CD14-positive monocyte (primary cell): ENCODE measurements at regions not wholly inside any gene's neighbourhood (a gene's known extent, or its start where the extent isn't known, plus 50 kb on each side); places are given as distances from the start of the nearest gene placed in this dataset.
A peak's percentile ranks its signal among the peaks of the same experiment; 100 is the strongest.

Source experiments
- DNase-seq, 3 donors: peaks; one replicate each; pipeline ENCODE4 v3.0.0-alpha.2; 2011 to 2022
- H2AFZ ChIP-seq: 2 replicates; pipeline ENCODE4 v1.6.0; 2012; ENCODE audit warnings: mild to moderate bottlenecking, low read depth, low read length, inconsistent platforms; ENCODE audit not compliant: insufficient read depth, poor library complexity, severe bottlenecking
- H3K27ac ChIP-seq, 2 donors: 1 replicate in 1 of 2; 2 replicates in 1 of 2; pipeline ENCODE4 v1.5.1; 2012 to 2013; ENCODE audit warnings: low read length in 2 of 2, control low read depth in 1 of 2, inconsistent platforms in 1 of 2, low read depth in 1 of 2, mild to moderate bottlenecking in 1 of 2
- H3K27me3 ChIP-seq, 2 donors: one replicate each; pipeline versions ENCODE4 v1.6.0 to v1.6.1; 2011 to 2013; ENCODE audit warnings: low read length in 2 of 2; ENCODE audit not compliant: control insufficient read depth in 2 of 2, insufficient read depth in 2 of 2
- H3K36me3 ChIP-seq, 2 donors: replicated peaks in 1 of 2; 1 replicate in 1 of 2; 2 replicates in 1 of 2; pipeline versions ENCODE4 v1.5.1 to v1.6.1; 2012 to 2013; ENCODE audit warnings: low read length in 2 of 2, control low read depth in 1 of 2, inconsistent platforms in 1 of 2, mild to moderate bottlenecking in 1 of 2; ENCODE audit not compliant: insufficient read depth in 2 of 2, control insufficient read depth in 1 of 2
- H3K4me1 ChIP-seq, 2 donors: 1 replicate in 1 of 2; 2 replicates in 1 of 2; pipeline versions ENCODE4 v1.5.1 to v1.6.1; 2012 to 2013; ENCODE audit warnings: low read length in 2 of 2, control low read depth in 1 of 2, inconsistent platforms in 1 of 2, mild to moderate bottlenecking in 1 of 2, moderate library complexity in 1 of 2; ENCODE audit not compliant: insufficient read depth in 2 of 2, control insufficient read depth in 1 of 2
- H3K4me2 ChIP-seq: replicated peaks from 2 replicates; pipeline ENCODE3; 2012; ENCODE audit warnings: low read length, moderate library complexity, mild to moderate bottlenecking; ENCODE audit not compliant: poor library complexity, severe bottlenecking; ENCODE audit errors: extremely low read depth
- H3K4me3 ChIP-seq, 3 experiments: fragments of 200-600 bp in 1 of 3; sonication (generic) in 1 of 3; replicated peaks in 1 of 3; 1 replicate in 2 of 3; 2 replicates in 1 of 3; pipeline ENCODE4 v1.5.1; 2011 to 2013; ENCODE audit warnings: low read length in 3 of 3, mild to moderate bottlenecking in 3 of 3, control low read depth in 2 of 3, low read depth in 2 of 3, inconsistent platforms in 1 of 3, moderate library complexity in 1 of 3
- H3K79me2 ChIP-seq: 2 replicates; pipeline ENCODE4 v1.6.0; 2012; ENCODE audit warnings: mild to moderate bottlenecking, control low read depth, inconsistent platforms, low read length, moderate library complexity; ENCODE audit not compliant: insufficient read depth
- H3K9ac ChIP-seq: 2 replicates; pipeline ENCODE4 v1.6.0; 2017; ENCODE audit warnings: low read length, mild to moderate bottlenecking; ENCODE audit not compliant: insufficient read depth, poor library complexity, severe bottlenecking
- H3K9me3 ChIP-seq, 2 donors: replicated peaks in 1 of 2; 1 replicate in 1 of 2; 2 replicates in 1 of 2; pipeline versions ENCODE4 v1.5.1 to v1.6.1; 2012 to 2013; ENCODE audit warnings: low read length in 2 of 2, control low read depth in 1 of 2; ENCODE audit not compliant: control insufficient read depth in 1 of 2, insufficient read depth in 1 of 2
- H4K20me1 ChIP-seq: 2 replicates; pipeline ENCODE4 v1.6.0; 2012; ENCODE audit warnings: mild to moderate bottlenecking, low read length, control low read depth, moderate library complexity; ENCODE audit not compliant: insufficient read depth
- H3K27ac Mint-ChIP-seq, 7 donors: one replicate each; pipeline ENCODE4 v1.8.0; 2020; ENCODE audit warnings: mild to moderate bottlenecking in 7 of 7, mixed read lengths in 7 of 7, moderate library complexity in 6 of 7, inconsistent platforms in 2 of 7
- H3K27me3 Mint-ChIP-seq, 3 donors: one replicate each; pipeline ENCODE4 v1.8.0; 2021 to 2022; ENCODE audit warnings: low read depth in 3 of 3, mild to moderate bottlenecking in 3 of 3, mixed read lengths in 3 of 3, moderate library complexity in 3 of 3, inconsistent platforms in 1 of 3
- H3K36me3 Mint-ChIP-seq, 2 donors: one replicate each; pipeline ENCODE4 v1.8.0; 2020; ENCODE audit warnings: mixed read lengths in 2 of 2, inconsistent platforms in 1 of 2, mild to moderate bottlenecking in 1 of 2
- H3K4me1 Mint-ChIP-seq: one replicate; pipeline ENCODE4 v1.8.0; 2020; ENCODE audit warnings: mild to moderate bottlenecking, mixed read lengths
- H3K4me3 Mint-ChIP-seq, 2 donors: one replicate each; pipeline ENCODE4 v1.8.0; 2020; ENCODE audit warnings: mild to moderate bottlenecking in 2 of 2, mixed read lengths in 2 of 2, moderate library complexity in 1 of 2
- H3K9me3 Mint-ChIP-seq, 7 donors: one replicate each; pipeline ENCODE4 v1.8.0; 2020 to 2022; ENCODE audit warnings: mixed read lengths in 7 of 7, mild to moderate bottlenecking in 6 of 7, moderate library complexity in 6 of 7, inconsistent platforms in 2 of 7
- CTCF ChIP-seq: fragments of 200-600 bp; IDR thresholded peaks from one replicate; pipeline ENCODE4 v1.8.0; 2022; ENCODE audit warnings: antibody characterized with exemption, mild to moderate bottlenecking
- WGBS: methylation state at CpG from one replicate; pipeline ENCODE4 v1.1.5; 2013; ENCODE audit warnings: missing lambda C conversion rate; ENCODE audit not compliant: insufficient coverage; 5-methylcytosine and 5-hydroxymethylcytosine counted together
- intact Hi-C, 2 donors: fragments of 100-400 bp; cut with micrococcal nuclease; formaldehyde crosslinking; loops; one replicate each; pipeline versions ENCODE4 v1.15.0 to v1.15.1; 2023

GRCh38 chr2:2660789-2661355, 329.8 kb upstream of the MYT1L start:
- no peak overlapping the region for H3K4me2 ChIP-seq
- H3K79me2 ChIP-seq = no peaks in the 10 kb centered on the region
- H3K36me3 ChIP-seq = no peaks in the 10 kb centered on the region
- no peaks in the 10 kb centered on the region for H3K36me3 Mint-ChIP-seq
- H3K4me3 Mint-ChIP-seq = no peak overlapping the region
- no peaks in the 10 kb centered on the region for H3K4me1 ChIP-seq
- no peaks in the 10 kb centered on the region for H3K4me1 Mint-ChIP-seq
- no peak for DNase-seq
- no peaks in the 10 kb centered on the region for H3K27me3 ChIP-seq
- peaks cover 2 to 11% (median 5%) of the 10 kb centered on the region in 3 donors for H3K27me3 Mint-ChIP-seq
- 95% methylated on average over 5 of the region's 7 CpGs for WGBS
- TF ChIP-seq CTCF = no peak
- H3K4me3 ChIP-seq = no peak overlapping the region
- no peaks in the 10 kb centered on the region for H4K20me1 ChIP-seq
- H3K27ac ChIP-seq = no peak overlapping the region
- H3K9me3 Mint-ChIP-seq = peaks cover 10 to 19% (median 12%) of the 10 kb centered on the region in 7 donors
- no peak overlapping the region for H2AFZ ChIP-seq
- H3K9me3 ChIP-seq = peaks cover 6 to 9% of the 10 kb centered on the region in 2 donors
- no peak overlapping the region for H3K9ac ChIP-seq
- no peak overlapping the region for H3K27ac Mint-ChIP-seq
- intact Hi-C loops = no loop called here

GRCh38 chr2:2657121-2657962, 326.3 kb upstream of the MYT1L start:
- H3K9me3 Mint-ChIP-seq = peaks cover 10 to 19% (median 12%) of the 10 kb centered on the region in 7 donors
- 46% methylated on average over 13 of the region's 15 CpGs for WGBS
- no peak for DNase-seq

More at GRCh38 chr2:2657121-2657962, 326.3 kb upstream of the MYT1L start:
- no peak overlapping the region for H3K9ac ChIP-seq
- H4K20me1 ChIP-seq = no peaks in the 10 kb centered on the region
- no peak overlapping the region for H3K27ac Mint-ChIP-seq
- H3K27ac ChIP-seq = no peak overlapping the region
- no peaks in the 10 kb centered on the region for H3K4me1 ChIP-seq
- H3K79me2 ChIP-seq = no peaks in the 10 kb centered on the region
- peaks cover 5 to 10% (median 7%) of the 10 kb centered on the region in 3 donors for H3K27me3 Mint-ChIP-seq
- peak overlapping the region in 1 of 2 donors; percentile 9 for H3K4me3 Mint-ChIP-seq
- no peaks in the 10 kb centered on the region for H3K36me3 Mint-ChIP-seq
- H2AFZ ChIP-seq = no peak overlapping the region
- no peaks in the 10 kb centered on the region for H3K27me3 ChIP-seq
- intact Hi-C loops = no loop called here
- H3K36me3 ChIP-seq = no peaks in the 10 kb centered on the region
- no peak overlapping the region for H3K4me2 ChIP-seq
- TF ChIP-seq CTCF = no peak
- H3K4me1 Mint-ChIP-seq = no peaks in the 10 kb centered on the region
- no peak overlapping the region for H3K4me3 ChIP-seq
- H3K9me3 ChIP-seq = peaks cover 6 to 9% of the 10 kb centered on the region in 2 donors
